Loucy (cell line): ENCODE measurements at regions not wholly inside any gene's neighbourhood (a gene's known extent, or its start where the extent isn't known, plus 50 kb on each side); places are given as distances from the start of the nearest gene placed in this dataset.

Experiments used
- H2AFZ ChIP-seq: fragments of 200-600 bp; sonication (generic); 2 replicates; pipeline ENCODE4 v1.6.0; 2016; ENCODE audit warnings: antibody characterized with exemption, mild to moderate bottlenecking, low read length, moderate library complexity
- H3F3A ChIP-seq: fragments of 200-600 bp; 2 replicates; pipeline ENCODE4 v1.6.0; 2016; ENCODE audit warnings: antibody characterized with exemption, low read depth, mild to moderate bottlenecking
- H3K27me3 ChIP-seq: fragments of 200-600 bp; sonication (generic); 2 replicates; pipeline ENCODE4 v1.6.1; 2014; ENCODE audit warnings: low read length, mild to moderate bottlenecking; ENCODE audit not compliant: insufficient read depth, poor library complexity, severe bottlenecking
- H3K36me3 ChIP-seq: fragments of 200-600 bp; sonication (generic); 2 replicates; pipeline ENCODE4 v1.6.1; 2016; ENCODE audit warnings: low read length; ENCODE audit not compliant: insufficient read depth
- H3K4me1 ChIP-seq: fragments of 200-600 bp; sonication (generic); 2 replicates; pipeline ENCODE4 v1.5.1; 2014; ENCODE audit warnings: low read length, mild to moderate bottlenecking; ENCODE audit not compliant: insufficient read depth, poor library complexity, severe bottlenecking
- H3K4me2 ChIP-seq: fragments of 200-600 bp; sonication (generic); 2 replicates; pipeline ENCODE4 v1.6.0; 2014; ENCODE audit warnings: antibody characterized with exemption, low read length, low read depth, mild to moderate bottlenecking; ENCODE audit not compliant: poor library complexity, severe bottlenecking
- H3K4me3 ChIP-seq: fragments of 200-600 bp; sonication (generic); 2 replicates; pipeline ENCODE4 v1.5.1; 2014; ENCODE audit warnings: low read length, mild to moderate bottlenecking, mixed read lengths; ENCODE audit not compliant: poor library complexity, severe bottlenecking
- H3K79me2 ChIP-seq: fragments of 200-600 bp; sonication (generic); 2 replicates; pipeline ENCODE4 v1.6.1; 2014; ENCODE audit warnings: low read length; ENCODE audit not compliant: insufficient read depth
- H3K9ac ChIP-seq: fragments of 200-600 bp; sonication (generic); 2 replicates; pipeline ENCODE4 v1.6.0; 2014; ENCODE audit warnings: mild to moderate bottlenecking, low read depth, low read length, moderate library complexity; ENCODE audit not compliant: poor library complexity, severe bottlenecking
- H3K9me2 ChIP-seq: fragments of 200-600 bp; sonication (generic); replicated peaks from 2 replicates; pipeline ENCODE4 v1.6.1; 2016; ENCODE audit warnings: low read depth, low read length, mixed read lengths
- H3K9me3 ChIP-seq: fragments of 200-600 bp; sonication (generic); 2 replicates; pipeline ENCODE4 v1.6.1; 2014; ENCODE audit warnings: mild to moderate bottlenecking, antibody characterized with exemption, low read length, low read depth; ENCODE audit not compliant: insufficient read depth
- H4K20me1 ChIP-seq: fragments of 200-600 bp; sonication (generic); 2 replicates; pipeline ENCODE4 v1.6.0; 2014; ENCODE audit warnings: antibody characterized with exemption, low read length, mild to moderate bottlenecking; ENCODE audit not compliant: insufficient read depth, poor library complexity, severe bottlenecking
- EZH2phosphoT487 ChIP-seq: fragments of 200-600 bp; IDR thresholded peaks from 2 replicates; pipeline ENCODE4 v1.6.1; 2018; ENCODE audit warnings: antibody characterized with exemption, mild to moderate bottlenecking, moderate library complexity, borderline replicate concordance
- TF ChIP-seq, protein P1 (sequence below): fragments of 200-600 bp; sonication (generic); conservative IDR thresholded peaks from 2 replicates; pipeline ENCODE4 v1.5.1; 2014; ENCODE audit warnings: mild to moderate bottlenecking, antibody characterized with exemption, low read length

GRCh38 chr6:14509120-14509519, 391.5 kb downstream of the CD83 start:
- TF ChIP-seq, protein P1, sequence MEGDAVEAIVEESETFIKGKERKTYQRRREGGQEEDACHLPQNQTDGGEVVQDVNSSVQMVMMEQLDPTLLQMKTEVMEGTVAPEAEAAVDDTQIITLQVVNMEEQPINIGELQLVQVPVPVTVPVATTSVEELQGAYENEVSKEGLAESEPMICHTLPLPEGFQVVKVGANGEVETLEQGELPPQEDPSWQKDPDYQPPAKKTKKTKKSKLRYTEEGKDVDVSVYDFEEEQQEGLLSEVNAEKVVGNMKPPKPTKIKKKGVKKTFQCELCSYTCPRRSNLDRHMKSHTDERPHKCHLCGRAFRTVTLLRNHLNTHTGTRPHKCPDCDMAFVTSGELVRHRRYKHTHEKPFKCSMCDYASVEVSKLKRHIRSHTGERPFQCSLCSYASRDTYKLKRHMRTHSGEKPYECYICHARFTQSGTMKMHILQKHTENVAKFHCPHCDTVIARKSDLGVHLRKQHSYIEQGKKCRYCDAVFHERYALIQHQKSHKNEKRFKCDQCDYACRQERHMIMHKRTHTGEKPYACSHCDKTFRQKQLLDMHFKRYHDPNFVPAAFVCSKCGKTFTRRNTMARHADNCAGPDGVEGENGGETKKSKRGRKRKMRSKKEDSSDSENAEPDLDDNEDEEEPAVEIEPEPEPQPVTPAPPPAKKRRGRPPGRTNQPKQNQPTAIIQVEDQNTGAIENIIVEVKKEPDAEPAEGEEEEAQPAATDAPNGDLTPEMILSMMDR: no peak
- no peak for TF ChIP-seq EZH2phosphoT487
- no peak overlapping the region for H2AFZ ChIP-seq
- H3K4me3 ChIP-seq: no peak overlapping the region
- no peaks in the 10 kb centered on the region for H3K36me3 ChIP-seq
- H3K9ac ChIP-seq: no peak overlapping the region
- no peaks in the 10 kb centered on the region for H3K9me3 ChIP-seq
- H3K27me3 ChIP-seq: no peaks in the 10 kb centered on the region
- H4K20me1 ChIP-seq: no peaks in the 10 kb centered on the region
- H3K9me2 ChIP-seq: no peaks in the 10 kb centered on the region
- H3K79me2 ChIP-seq: no peaks in the 10 kb centered on the region
- peaks cover 56% of the 10 kb centered on the region for H3K4me1 ChIP-seq
- H3K4me2 ChIP-seq: no peak overlapping the region
- no peaks in the 10 kb centered on the region for H3F3A ChIP-seq

DNA sequence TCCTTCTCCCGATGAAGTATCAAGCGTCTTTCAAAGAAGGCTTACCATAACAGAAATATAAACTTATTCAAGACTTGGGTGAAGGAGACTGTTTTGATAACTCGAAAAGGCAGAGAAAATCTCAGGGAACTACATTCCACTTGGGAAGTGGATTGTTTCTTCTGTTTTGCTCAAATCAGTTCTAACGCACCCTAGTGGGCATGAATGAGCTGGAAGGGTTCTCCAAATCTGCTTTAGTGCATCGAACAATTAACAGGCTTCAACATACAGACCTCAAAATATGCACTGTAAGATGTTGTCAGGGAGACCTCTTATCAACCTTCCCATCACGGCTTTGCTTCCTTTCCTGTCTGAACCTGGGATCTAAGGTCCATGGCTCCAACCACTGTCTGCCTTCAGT, 392.5 kb downstream of the CD83 start:
- Histone ChIP-seq H3K79me2 (no peaks in the 10 kb centered on the region), H3F3A (no peaks in the 10 kb centered on the region), H3K27me3 (no peaks in the 10 kb centered on the region), H3K9me3 (no peaks in the 10 kb centered on the region), H3K4me3 (no peak overlapping the region), H3K9me2 (no peaks in the 10 kb centered on the region), H3K9ac (no peak overlapping the region), H2AFZ (no peak overlapping the region), H3K4me1 (peaks cover 60% of the 10 kb centered on the region), H3K4me2 (no peak overlapping the region), H4K20me1 (no peaks in the 10 kb centered on the region), H3K36me3 (no peaks in the 10 kb centered on the region)
- TF ChIP-seq, protein P1: peak; percentile 48
- no peak for TF ChIP-seq EZH2phosphoT487

GRCh38 chr6:14511061-14511586, 393.6 kb downstream of the CD83 start:
- TF ChIP-seq, protein P1: no peak
- no peak for TF ChIP-seq EZH2phosphoT487
- no peaks in the 10 kb centered on the region for H3K79me2 ChIP-seq
- H3K9me3 ChIP-seq: no peaks in the 10 kb centered on the region
- peak overlapping the region; percentile 4 for H3K9ac ChIP-seq
- no peaks in the 10 kb centered on the region for H3K9me2 ChIP-seq
- H3F3A ChIP-seq: no peaks in the 10 kb centered on the region
- no peak overlapping the region for H3K4me3 ChIP-seq
- H3K4me2 ChIP-seq: no peak overlapping the region
- no peaks in the 10 kb centered on the region for H4K20me1 ChIP-seq
- H3K27me3 ChIP-seq: no peaks in the 10 kb centered on the region
- 0 out of 2 replicates have a peak overlapping the region, but pooled peaks have one; percentile 24 for H2AFZ ChIP-seq
- peaks cover 64% of the 10 kb centered on the region for H3K4me1 ChIP-seq
- no peaks in the 10 kb centered on the region for H3K36me3 ChIP-seq
